HG02840 (cell line): ENCODE measurements at regions not wholly inside any gene's neighbourhood (a gene's known extent, or its start where the extent isn't known, plus 50 kb on each side); places are given as distances from the start of the nearest gene placed in this dataset.
"Not testable (repeated sequence)": the region's sequence is repeated elsewhere in the genome, so short reads cannot be mapped to it uniquely, and the experiment has no call there.

ENCODE experiments used
- ATAC-seq: cut with Tn5 transposase; IDR thresholded peaks from one replicate; pipeline ENCODE4 v1.9.1; 2021; ENCODE audit warnings: mild to moderate bottlenecking, moderate library complexity, moderate number of reproducible peaks; ENCODE audit not compliant: unreplicated experiment, low FRiP score

DNA sequence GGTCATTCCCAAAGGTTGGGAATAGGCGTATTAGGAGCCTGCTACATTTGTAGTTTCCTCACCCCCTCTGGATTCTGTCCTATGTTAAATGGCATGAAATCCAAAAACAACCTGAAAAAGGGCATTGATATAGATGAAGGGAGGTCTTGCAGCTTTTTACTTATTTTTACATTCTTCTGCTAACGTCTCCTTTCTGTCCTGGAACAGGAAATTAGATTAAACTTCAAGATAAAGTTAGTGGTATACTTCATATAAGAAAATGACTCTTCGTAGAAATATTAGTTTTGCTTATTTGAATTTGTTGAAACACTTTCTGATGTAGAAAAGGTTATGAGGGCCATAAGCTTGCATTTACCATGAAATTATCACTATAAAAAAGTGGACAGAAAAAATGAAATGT is 694.5 kb downstream of the ADCYAP1 start:
- ATAC-seq = no peak

GRCh38 chr18:1604751-1605150 is 700.1 kb downstream of the ADCYAP1 start:
- ATAC-seq = no peak

GRCh38 chr18:1618364-1618763 is 713.7 kb downstream of the ADCYAP1 start:
- no peak for ATAC-seq

- no peak for ATAC-seq
Measured at GRCh38 chr18:1619507-1619906, 714.8 kb downstream of the ADCYAP1 start.

DNA sequence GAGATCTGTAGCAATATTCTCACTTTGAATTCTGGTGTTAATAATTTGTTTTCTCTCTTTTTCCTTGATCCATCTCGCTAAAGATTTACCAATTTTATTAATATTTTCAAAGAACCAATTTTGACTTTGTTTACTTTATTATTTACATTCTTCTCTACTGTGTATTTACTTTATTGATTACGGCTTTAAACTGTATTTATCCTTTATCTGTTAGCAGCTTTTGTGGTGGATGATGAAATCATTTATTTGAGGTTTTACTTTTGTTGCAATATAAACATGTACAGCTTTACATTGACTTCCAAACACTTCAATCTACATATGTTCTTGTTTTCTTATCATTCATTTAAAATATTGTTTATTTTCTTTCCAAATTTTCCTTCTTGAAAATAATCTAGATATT is 719.9 kb downstream of the ADCYAP1 start:
- no peak for ATAC-seq

DNA sequence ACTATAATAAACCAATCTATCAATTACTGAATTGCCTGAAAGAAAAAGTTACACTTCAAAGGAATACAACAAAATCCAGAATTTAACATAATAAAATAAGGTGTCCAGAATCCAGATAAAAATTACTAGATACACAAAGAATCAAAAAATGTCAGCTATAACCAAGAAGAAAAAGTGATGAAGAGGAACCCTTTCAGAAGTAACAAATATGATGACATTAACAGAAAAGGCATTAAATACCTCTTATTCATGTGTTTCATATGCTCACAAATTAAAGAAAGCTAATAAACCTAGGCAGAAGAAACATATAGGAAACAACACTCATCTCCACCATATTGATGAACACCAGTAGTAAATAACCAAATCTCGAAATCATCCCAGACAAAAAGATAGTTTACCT is 722.8 kb downstream of the ADCYAP1 start:
- no peak for ATAC-seq

DNA sequence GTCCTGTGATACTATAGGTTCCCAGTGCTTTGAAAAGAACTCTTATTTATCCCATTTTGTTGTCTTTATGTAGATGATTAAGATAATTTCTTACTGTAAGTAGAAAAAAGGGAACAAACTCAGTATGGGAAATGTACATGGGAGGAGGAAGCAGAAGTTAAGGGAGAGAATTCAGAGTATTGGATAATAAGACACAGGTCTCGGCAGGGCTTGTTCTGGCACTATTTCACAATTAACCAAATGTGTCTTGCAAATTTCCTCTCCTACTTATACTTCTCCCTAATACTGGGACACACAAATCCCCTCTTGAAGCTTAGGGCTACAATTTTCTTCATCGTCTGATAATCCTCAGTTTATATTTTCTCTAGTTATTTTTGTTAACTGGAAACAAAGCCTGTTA is 744.0 kb downstream of the ADCYAP1 start:
- no peak for ATAC-seq

- ATAC-seq = no peak
Measured at GRCh38 chr18:1652018-1652417, 747.3 kb downstream of the ADCYAP1 start.

GRCh38 chr18:1653873-1654272 is 749.2 kb downstream of the ADCYAP1 start:
- no peak for ATAC-seq

GRCh38 chr18:1657876-1658275 is 753.2 kb downstream of the ADCYAP1 start:
- ATAC-seq = no peak

DNA sequence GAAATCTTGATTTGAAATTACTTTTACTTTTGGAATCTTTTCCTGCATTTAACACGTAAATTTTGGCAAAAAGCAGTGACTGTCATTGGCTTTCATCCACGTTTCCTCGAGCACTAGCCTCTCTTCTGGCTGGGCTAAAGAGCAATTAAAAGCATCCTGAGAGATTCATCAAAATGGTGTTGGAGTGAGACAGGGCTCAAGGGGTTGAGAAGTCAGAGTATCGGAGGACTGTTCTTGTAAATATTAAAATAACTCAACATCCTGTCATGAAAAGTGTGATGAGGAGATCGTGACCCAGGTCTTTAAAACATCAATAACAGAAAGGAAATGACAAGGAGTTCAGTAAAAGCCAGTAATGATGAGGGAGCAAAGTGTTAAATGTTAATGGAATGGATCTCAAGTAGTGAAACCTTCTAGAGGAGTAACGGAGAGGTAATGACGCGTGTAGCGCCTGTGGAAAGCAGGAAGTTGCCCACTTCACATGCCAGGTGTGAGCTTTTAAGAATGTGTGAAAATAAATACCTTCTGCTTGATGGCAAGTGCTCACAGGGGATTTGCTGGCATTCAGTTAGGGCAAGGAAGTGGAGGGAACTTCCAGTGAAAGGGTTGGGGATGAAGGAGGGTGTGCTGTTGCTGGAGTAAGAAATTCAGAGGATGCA is 754.4 kb downstream of the ADCYAP1 start:
- no peak for ATAC-seq

GRCh38 chr18:1663879-1664705 is 759.4 kb downstream of the ADCYAP1 start:
- ATAC-seq = no peak

- ATAC-seq = no peak
Measured at GRCh38 chr18:1665079-1665478, 760.4 kb downstream of the ADCYAP1 start.

DNA sequence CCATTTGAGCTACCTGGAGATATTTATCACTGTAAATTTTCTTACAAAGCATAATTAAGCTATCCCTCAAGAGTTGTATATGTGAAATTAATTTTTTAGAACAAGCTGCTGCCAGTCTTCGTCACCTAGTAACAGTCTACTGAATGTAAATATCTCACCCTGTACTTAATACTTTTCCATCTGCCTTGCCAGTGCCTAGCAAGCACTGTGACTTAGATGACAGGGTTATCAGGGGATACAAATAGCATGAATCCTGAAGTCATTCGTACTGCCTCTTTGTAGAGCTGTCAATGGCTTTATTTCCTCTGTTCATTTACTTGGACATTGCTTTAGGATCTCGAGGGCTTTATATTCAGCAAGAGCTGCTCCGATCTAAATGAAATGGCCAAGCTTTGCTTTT is 763.6 kb downstream of the ADCYAP1 start:
- no peak for ATAC-seq

DNA sequence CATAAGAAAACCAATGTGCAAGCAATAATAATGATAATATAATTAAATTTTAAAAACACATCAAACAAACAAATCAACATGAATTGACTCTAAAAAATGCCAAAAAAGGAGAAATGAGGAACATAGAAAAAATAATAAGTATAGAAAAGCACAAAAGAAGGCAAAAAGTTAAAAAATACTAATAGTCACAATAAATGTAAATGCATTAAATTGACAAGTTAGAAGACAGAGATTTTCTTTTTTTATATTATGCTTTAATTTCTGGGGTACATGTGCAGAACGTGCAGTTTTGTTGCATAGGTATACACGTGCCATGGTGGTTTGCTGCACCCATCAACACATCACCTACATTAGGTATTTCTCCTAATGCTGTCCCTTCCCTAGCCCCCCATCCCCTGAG is 767.0 kb downstream of the ADCYAP1 start:
- ATAC-seq = not testable (repeated sequence)

DNA sequence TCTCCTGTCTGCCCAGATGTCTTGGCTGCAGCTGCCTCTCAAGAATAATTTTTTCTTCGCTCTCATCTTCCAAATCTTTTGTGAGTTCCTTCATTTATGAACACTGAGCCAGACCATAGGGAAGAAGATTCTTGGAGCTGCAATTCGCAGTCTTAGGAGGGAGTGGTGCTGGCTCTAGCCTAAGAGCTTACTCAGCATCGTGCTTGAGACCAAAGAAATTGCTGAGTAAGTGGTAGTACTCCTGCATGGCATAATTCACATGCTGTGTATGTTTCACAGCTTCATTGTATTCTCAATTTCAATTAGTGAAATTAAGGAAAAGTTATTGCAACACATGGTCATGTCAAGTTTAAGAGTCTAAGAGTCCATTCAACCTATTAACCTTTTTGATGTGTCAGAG is 771.7 kb downstream of the ADCYAP1 start:
- ATAC-seq = no peak

DNA sequence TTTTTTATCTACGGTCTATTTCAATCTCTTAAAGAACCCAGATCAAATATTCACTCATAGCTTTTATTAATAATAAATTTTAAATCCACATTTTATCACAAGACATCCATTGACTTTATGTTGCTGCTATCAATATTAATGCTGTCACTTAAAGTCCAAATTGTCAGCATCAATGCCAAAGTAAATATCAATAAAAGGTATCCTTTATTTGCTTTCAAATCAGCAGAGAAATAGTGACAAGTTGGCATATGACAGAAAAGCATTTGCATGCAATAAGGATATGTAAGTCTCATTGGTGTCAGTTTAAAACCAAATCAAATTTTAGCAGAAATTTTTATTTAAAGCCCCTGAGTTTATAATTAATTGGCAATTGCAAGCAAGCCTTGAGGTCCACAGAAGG is 775.4 kb downstream of the ADCYAP1 start:
- ATAC-seq = no peak

DNA sequence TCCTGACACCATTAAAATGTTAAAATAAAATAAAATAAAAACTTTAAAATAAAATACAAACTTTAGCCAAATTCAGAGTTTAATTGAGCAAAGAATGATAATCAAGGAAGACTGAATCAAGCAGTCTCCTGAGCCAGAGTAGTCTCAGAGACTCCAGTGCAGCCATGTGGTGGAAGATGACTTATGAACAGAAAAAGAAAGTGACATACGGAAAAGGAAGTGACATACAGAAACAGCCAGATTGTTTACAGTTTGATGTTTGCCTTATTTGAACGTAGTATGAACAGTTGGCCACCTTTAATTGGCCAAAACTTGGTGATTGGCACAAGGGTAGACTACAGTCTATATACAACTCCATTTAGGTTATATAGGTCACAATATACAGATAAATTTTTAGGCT is 787.2 kb downstream of the ADCYAP1 start:
- ATAC-seq = no peak

- ATAC-seq = no peak
Measured at GRCh38 chr18:1708006-1708405, 803.3 kb downstream of the ADCYAP1 start.

DNA sequence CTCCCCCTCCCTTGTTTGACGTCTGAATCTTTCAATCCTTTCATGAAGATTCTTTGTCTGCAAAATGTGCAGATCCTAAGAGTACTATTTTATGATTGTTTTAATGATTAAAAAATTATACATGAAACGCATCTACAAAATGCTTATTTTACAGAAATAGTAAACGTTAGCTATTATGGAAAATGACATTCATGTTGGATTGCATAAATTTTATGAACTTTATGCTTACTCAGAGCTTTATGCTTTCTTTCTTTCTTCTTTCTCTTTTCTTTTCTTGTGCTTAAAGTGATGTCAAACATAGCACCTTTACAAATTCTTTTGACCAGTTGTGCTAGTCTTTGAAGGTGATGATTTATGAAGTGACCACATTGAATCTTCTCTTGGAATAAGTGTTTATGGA is 805.4 kb downstream of the ADCYAP1 start:
- no peak for ATAC-seq

DNA sequence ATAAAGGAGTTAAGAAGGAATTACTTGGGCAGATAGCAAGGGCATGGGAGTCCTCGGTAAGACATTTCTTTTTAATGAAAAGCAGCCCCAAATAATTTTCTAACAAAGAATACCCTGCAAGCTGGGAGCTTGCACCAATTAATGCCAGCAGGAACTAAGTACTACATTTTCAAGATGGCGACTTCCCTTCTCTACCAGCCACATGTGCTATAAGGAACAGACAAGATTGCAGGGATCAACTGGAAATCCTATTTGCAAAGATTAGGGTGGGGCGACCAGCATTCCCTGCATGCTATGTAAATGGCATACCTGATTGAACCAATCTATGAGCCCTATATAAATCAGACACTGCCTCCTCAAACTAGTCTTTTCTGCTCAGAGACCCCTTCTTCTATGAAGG is 827.5 kb downstream of the ADCYAP1 start:
- ATAC-seq = no peak

GRCh38 chr18:1746131-1746530 is 825.2 kb downstream of the METTL4 start:
- no peak for ATAC-seq
